Glutamatergic neuron (in vitro differentiated cells): ENCODE measurements at regions not wholly inside any gene's neighbourhood (a gene's known extent, or its start where the extent isn't known, plus 50 kb on each side); places are given as distances from the start of the nearest gene placed in this dataset.

Experiments
- DNase-seq: peaks from one replicate; pipeline ENCODE4 v3.0.0; 2022
- H3K27ac Mint-ChIP-seq: one replicate; pipeline ENCODE4 v1.8.0; 2020; ENCODE audit warnings: mild to moderate bottlenecking, mixed read lengths, inconsistent platforms; ENCODE audit not compliant: unreplicated experiment
- H3K27me3 Mint-ChIP-seq: one replicate; pipeline ENCODE4 v1.8.0; 2020; ENCODE audit warnings: mild to moderate bottlenecking, moderate library complexity, mixed read lengths, inconsistent platforms; ENCODE audit not compliant: unreplicated experiment
- H3K36me3 Mint-ChIP-seq: one replicate; pipeline ENCODE4 v1.8.0; 2020; ENCODE audit warnings: mild to moderate bottlenecking, mixed read lengths, inconsistent platforms; ENCODE audit not compliant: unreplicated experiment
- H3K4me1 Mint-ChIP-seq: one replicate; pipeline ENCODE4 v1.8.0; 2020; ENCODE audit warnings: mild to moderate bottlenecking, low read depth, mixed read lengths, inconsistent platforms; ENCODE audit not compliant: unreplicated experiment
- H3K4me3 Mint-ChIP-seq: one replicate; pipeline ENCODE4 v1.8.0; 2020; ENCODE audit warnings: mild to moderate bottlenecking, mixed read lengths, inconsistent platforms; ENCODE audit not compliant: unreplicated experiment
- H3K9me3 Mint-ChIP-seq: one replicate; pipeline ENCODE4 v1.8.0; 2020; ENCODE audit warnings: mild to moderate bottlenecking, moderate library complexity, mixed read lengths, inconsistent platforms; ENCODE audit not compliant: unreplicated experiment
- CTCF ChIP-seq: fragments of 200-600 bp; sonication (generic); IDR thresholded peaks from one replicate; pipeline ENCODE4 v1.5.0; 2021; ENCODE audit not compliant: partially characterized antibody, unreplicated experiment

DNA sequence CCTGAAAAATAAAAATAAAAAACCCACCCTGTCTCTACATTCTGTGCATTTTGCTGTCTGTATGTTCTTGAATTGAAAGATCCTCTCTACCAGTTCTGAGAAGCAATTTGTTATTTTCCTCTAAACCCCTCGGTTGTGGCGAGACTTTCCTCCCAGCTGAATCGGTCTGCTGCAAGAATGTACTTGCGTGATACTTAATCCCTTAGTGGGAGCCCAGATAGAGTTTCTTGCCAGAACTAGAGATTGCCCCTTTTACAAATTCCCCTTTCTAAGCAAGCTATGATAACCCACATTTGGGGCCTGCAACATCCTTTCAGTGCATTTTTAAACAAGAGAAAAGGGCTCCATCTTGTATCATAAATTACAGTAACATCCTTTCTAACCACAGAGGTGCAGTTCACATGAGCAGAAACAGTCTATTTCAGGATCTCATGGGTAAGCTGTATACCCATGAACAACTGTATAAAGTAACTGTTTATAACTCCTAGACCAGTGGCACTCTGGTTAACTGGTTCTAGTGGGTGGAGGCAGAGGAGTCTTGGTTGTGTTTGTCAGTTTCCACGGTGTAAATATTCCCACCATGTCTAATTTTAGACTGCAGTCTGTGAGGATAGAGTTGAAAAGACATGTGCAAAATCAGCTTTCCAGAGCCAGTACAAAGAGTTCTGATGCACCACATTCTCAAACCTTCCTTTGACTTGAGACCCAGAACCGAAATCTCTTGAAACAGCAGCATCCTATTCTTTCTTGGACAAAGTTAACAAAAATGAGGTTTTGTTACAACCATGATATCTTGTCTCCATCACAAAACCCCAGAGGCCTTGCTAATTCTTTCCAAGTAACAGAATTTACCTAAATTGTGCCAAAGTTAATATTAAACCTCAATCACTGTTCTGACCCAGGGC lies 113.1 kb upstream of the ZNF217 start:
- Mint-ChIP-seq H3K27me3 (no peaks in the 10 kb centered on the region), H3K36me3 (no peaks in the 10 kb centered on the region), H3K27ac (no peak overlapping the region), H3K9me3 (no peaks in the 10 kb centered on the region), H3K4me1 (peaks cover 5% of the 10 kb centered on the region), H3K4me3 (no peak overlapping the region)
- no peak for TF ChIP-seq CTCF
- DNase-seq, result no peak

DNA sequence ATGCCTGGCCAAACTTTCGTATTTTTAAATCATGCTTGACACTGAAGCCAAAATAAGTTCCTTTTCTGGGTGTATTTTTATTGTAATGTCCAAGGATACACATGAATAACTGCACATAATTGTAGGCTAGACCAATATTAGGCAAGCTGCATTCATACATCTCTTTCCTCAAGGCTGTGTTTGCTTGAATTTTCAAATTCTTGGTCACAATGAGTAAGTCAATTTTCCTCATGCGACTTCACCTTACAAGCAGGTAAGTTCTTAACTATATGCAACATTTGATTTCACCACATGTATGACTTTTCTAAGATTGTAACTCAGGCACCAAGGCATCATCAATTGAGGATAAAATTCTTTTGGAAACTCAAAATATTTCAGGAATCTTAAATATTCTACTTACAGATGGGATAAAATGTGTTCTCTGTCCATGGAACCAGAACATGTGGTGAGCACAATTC lies 112.4 kb upstream of the ZNF217 start:
- H3K27ac Mint-ChIP-seq, result no peak overlapping the region
- no peak for DNase-seq
- H3K4me1 Mint-ChIP-seq, result peaks cover 5% of the 10 kb centered on the region
- TF ChIP-seq CTCF, result no peak
- no peaks in the 10 kb centered on the region for H3K9me3 Mint-ChIP-seq
- H3K27me3 Mint-ChIP-seq, result no peaks in the 10 kb centered on the region
- no peaks in the 10 kb centered on the region for H3K36me3 Mint-ChIP-seq
- no peak overlapping the region for H3K4me3 Mint-ChIP-seq

GRCh38 chr20:53702617-53703016 lies 109.0 kb upstream of the ZNF217 start:
- Mint-ChIP-seq H3K36me3 (no peaks in the 10 kb centered on the region), H3K4me1 (peaks cover 5% of the 10 kb centered on the region), H3K4me3 (no peak overlapping the region), H3K27me3 (no peaks in the 10 kb centered on the region), H3K9me3 (no peaks in the 10 kb centered on the region), H3K27ac (no peak overlapping the region)
- TF ChIP-seq CTCF, result no peak
- no peak for DNase-seq

DNA sequence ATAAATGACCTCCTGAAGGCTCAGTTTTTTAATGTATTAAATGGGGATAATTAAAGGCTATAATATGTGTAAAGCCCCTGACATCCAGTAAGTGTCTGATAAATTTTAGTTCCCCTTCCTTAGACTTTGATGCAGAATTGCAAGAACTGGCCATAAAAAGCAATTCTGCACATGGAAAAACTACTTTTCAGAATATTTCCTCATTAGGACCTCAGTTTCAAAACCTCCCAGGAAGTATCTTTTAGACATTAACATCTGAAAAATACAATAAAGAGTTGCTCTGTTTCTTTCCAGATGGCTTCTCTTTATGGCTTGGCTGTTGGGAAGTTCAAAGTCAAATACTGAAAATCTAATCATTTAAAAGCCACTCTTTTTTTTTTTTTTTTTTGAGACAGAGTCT lies 106.3 kb upstream of the ZNF217 start:
- Mint-ChIP-seq H3K27me3 (no peaks in the 10 kb centered on the region), H3K9me3 (no peaks in the 10 kb centered on the region), H3K4me1 (no peaks in the 10 kb centered on the region), H3K27ac (no peak overlapping the region), H3K4me3 (no peak overlapping the region), H3K36me3 (no peaks in the 10 kb centered on the region)
- DNase-seq, result no peak
- TF ChIP-seq CTCF, result no peak

GRCh38 chr20:53699085-53699674 lies 105.5 kb upstream of the ZNF217 start:
- TF ChIP-seq CTCF, result no peak
- DNase-seq, result no peak
- Mint-ChIP-seq H3K4me3 (no peak overlapping the region), H3K27ac (no peak overlapping the region), H3K36me3 (no peaks in the 10 kb centered on the region), H3K9me3 (no peaks in the 10 kb centered on the region), H3K27me3 (no peaks in the 10 kb centered on the region), H3K4me1 (no peaks in the 10 kb centered on the region)
